ENCODE measurements at regions not wholly inside any gene's neighbourhood (a gene's known extent, or its start where the extent isn't known, plus 50 kb on each side); places are given as distances from the start of the nearest gene placed in this dataset.

DNA sequence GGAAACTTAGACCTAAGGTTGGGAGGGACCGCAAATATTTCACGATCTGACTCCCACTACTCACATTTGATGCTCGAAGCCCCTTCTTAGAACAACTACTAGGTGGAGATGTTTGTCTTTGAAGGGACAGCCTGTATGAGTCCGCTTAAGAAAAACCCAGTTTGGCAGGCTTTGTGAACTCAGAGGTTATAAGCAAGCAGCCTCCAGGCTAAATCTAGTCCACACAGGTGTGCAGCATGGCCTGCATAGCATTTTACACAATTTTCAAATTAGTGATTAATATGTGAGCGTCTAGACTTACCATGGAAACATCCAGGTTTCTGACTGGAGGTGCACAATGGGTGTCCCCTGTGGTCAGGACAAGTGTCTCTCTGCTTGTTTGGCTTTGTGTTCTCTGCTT, 127.1 kb downstream of the KIF4B start:
- Histone ChIP-seq H2BK20ac (ENCODE audit: low read length) (peak overlapping the region; percentile 75; the same call in 1 of the 2 replicates), H3K18ac (ENCODE audit: extremely low read depth, low read length) (no peak overlapping the region)

More for the DNA sequence above, 127.1 kb downstream of the KIF4B start:
- ChIA-PET CTCF (ENCODE audit: partially characterized antibody) (interaction anchor here (0.6 to 5.3 kb wide), 11 partner anchors 25 to 453 kb away, joined by 3 to 58 read pairs (median 5); no protein-coding TSS in a partner anchor), POLR2A (ENCODE audit: partially characterized antibody) (no interaction called here)
- H2BK5ac ChIP-seq (ENCODE audit: low read depth, low read length) = no peak overlapping the region
- H2BK12ac ChIP-seq (ENCODE audit: low read depth, low read length) = no peak overlapping the region
- no peak overlapping the region for H3K4ac ChIP-seq (replicated peaks; ENCODE audit: insufficient read length, low read depth, low read length)
- no peak overlapping the region for H2AFZ ChIP-seq (ENCODE audit: low read length)
- H4K8ac ChIP-seq (ENCODE audit: extremely low read depth, insufficient read depth, low read length) = no peak overlapping the region
- whole genome bisulfite sequencing, 2 experiments (ENCODE audit: extremely low coverage in 1 of 2, insufficient coverage in 1 of 2, insufficient read length in 1 of 2, insufficient replicate concordance in 2 of 2, low coverage in 1 of 2, low lambda C conversion rate in 2 of 2, missing lambda C conversion rate in 1 of 2) = 91% methylated on average over 5 of the region's 5 CpGs; no CpG with 5 or more reads in 1 of the 2 experiments
- no peak overlapping the region for H3K9ac ChIP-seq (replicated peaks in 1 of 4; ENCODE audit: extremely low read depth in 1 of 4, low read depth in 3 of 4, low read length in 3 of 4)
- no peaks in the 10 kb centered on the region for H3K79me2 ChIP-seq (ENCODE audit: control insufficient read depth in 1 of 2, insufficient read depth in 2 of 2, low read length in 2 of 2)
- no peak overlapping the region for H3K4me3 ChIP-seq (ENCODE audit: extremely low read depth in 1 of 4, insufficient read depth in 2 of 4, low read depth in 3 of 4, low read length in 4 of 4)
- no peak overlapping the region for H2BK15ac ChIP-seq (ENCODE audit: low read length)
- no peak overlapping the region for H3K56ac ChIP-seq (replicated peaks; ENCODE audit: insufficient read length, low read depth, low read length)
- no peak overlapping the region for H3K23ac ChIP-seq (ENCODE audit: insufficient read length)
- no peaks in the 10 kb centered on the region for H3K23me2 ChIP-seq (ENCODE audit: low read depth, low read length)
- no peak overlapping the region for H2AK5ac ChIP-seq (ENCODE audit: low read depth, low read length)
- H3K27me3 ChIP-seq (replicated peaks in 1 of 4; ENCODE audit: control insufficient read depth in 3 of 4, extremely low read depth in 1 of 4, insufficient read depth in 3 of 4, low read length in 3 of 4) = no peaks in the 10 kb centered on the region
- no peak overlapping the region for H4K5ac ChIP-seq (ENCODE audit: insufficient read length, low read depth, low read length)
- no peak overlapping the region for H3K4me2 ChIP-seq (ENCODE audit: insufficient read depth in 1 of 2, low read depth in 2 of 2, low read length in 2 of 2)
- FAIRE-seq = no peak
- no peak for TF ChIP-seq BACH1 (IDR thresholded peaks at IDR 0.05; ENCODE audit: low read length)
- TF ChIP-seq TAF7 (optimal IDR thresholded peaks at IDR 0.05; ENCODE audit: borderline replicate concordance, low read depth, low read length) = no peak
- TF ChIP-seq RAD21 (IDR thresholded peaks at IDR 0.05 in 1 of 2, conservative IDR thresholded peaks at IDR 0.05 in 1 of 2; ENCODE audit: low read depth in 2 of 2, low read length in 2 of 2) = no peak
- no peak for TF ChIP-seq KDM1A (IDR thresholded peaks at IDR 0.05; ENCODE audit: borderline replicate concordance, low read length)
- TF ChIP-seq TAF1 (IDR thresholded peaks at IDR 0.05; ENCODE audit: low read depth, low read length) = no peak
- no peak for TF ChIP-seq CBX5 (IDR thresholded peaks at IDR 0.05; ENCODE audit: low read depth, low read length)
- TF ChIP-seq RFX5 (IDR thresholded peaks at IDR 0.05; ENCODE audit: borderline replicate concordance, low read depth, low read length) = no peak
- no peak for TF ChIP-seq MAFK (IDR thresholded peaks at IDR 0.05; ENCODE audit: low read depth, low read length)
- H3K14ac ChIP-seq (ENCODE audit: insufficient read length) = no peak overlapping the region
- no peak for DNase-seq (ENCODE audit: low read depth in 1 of 2, low spot score in 2 of 2)
- peaks cover 0 to 5% (median 0%) of the 10 kb centered on the region in 4 experiments; a peak in 2 of 7 replicates for H3K4me1 ChIP-seq (replicated peaks in 1 of 4; ENCODE audit: control insufficient read depth in 3 of 4, insufficient read depth in 4 of 4, low read length in 3 of 4)
- no peaks in the 10 kb centered on the region for H3K79me1 ChIP-seq (ENCODE audit: low read depth, low read length)
- no peak overlapping the region for H3K27ac ChIP-seq (ENCODE audit: low read depth, low read length)
- H3K36me3 ChIP-seq (ENCODE audit: control insufficient read depth in 2 of 4, insufficient read depth in 4 of 4, low read length in 3 of 4) = no peaks in the 10 kb centered on the region
- H4K20me1 ChIP-seq (replicated peaks in 1 of 2; ENCODE audit: control insufficient read depth in 1 of 2, insufficient read depth in 2 of 2, low read length in 2 of 2) = no peaks in the 10 kb centered on the region
- H3K9me3 ChIP-seq (ENCODE audit: insufficient read depth in 2 of 2, low read depth in 1 of 2, low read length in 1 of 2) = no peaks in the 10 kb centered on the region
- H2BK120ac ChIP-seq (replicated peaks; ENCODE audit: low read depth, low read length) = no peak overlapping the region
- H4K91ac ChIP-seq (replicated peaks; ENCODE audit: insufficient read length, low read length) = no peak overlapping the region

Measured in H1 (cell line).